ENCODE measurements at regions not wholly inside any gene's neighbourhood (a gene's known extent, or its start where the extent isn't known, plus 50 kb on each side); places are given as distances from the start of the nearest gene placed in this dataset.

DNA sequence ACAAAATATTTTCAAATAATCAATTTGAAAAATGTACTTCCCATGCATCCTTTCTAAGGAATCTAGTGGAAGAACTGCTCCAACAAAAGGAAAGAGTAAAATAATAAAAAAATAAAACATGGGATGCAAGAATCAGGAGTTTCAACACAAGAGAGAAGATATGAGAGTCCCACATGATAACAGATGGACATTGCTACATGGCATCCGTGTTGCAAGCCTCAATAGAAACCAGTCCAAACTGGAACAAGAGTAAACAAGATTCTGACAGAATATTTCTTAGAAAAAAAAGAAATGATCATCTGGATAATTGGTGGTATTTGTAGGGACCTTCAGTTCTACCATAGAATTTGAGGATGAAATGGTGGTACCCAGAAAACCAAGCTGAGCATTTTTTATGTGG lies 186.8 kb downstream of the FRK start:
- TF ChIP-seq, protein P1, sequence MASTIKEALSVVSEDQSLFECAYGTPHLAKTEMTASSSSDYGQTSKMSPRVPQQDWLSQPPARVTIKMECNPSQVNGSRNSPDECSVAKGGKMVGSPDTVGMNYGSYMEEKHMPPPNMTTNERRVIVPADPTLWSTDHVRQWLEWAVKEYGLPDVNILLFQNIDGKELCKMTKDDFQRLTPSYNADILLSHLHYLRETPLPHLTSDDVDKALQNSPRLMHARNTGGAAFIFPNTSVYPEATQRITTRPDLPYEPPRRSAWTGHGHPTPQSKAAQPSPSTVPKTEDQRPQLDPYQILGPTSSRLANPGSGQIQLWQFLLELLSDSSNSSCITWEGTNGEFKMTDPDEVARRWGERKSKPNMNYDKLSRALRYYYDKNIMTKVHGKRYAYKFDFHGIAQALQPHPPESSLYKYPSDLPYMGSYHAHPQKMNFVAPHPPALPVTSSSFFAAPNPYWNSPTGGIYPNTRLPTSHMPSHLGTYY (CRISPR knock-in tag; IDR thresholded peaks at IDR 0.05) = no peak
- no peak for TF ChIP-seq CREM (CRISPR knock-in tag; IDR thresholded peaks at IDR 0.05)
- no peak for TF ChIP-seq FOXJ3 (CRISPR knock-in tag; IDR thresholded peaks at IDR 0.05; ENCODE audit: borderline replicate concordance)
- TF ChIP-seq IRF2 (CRISPR knock-in tag; IDR thresholded peaks at IDR 0.05; ENCODE audit: borderline replicate concordance, low read depth) = no peak
- TF ChIP-seq RELA (CRISPR knock-in tag; IDR thresholded peaks at IDR 0.05; ENCODE audit: borderline replicate concordance) = no peak
- TF ChIP-seq, protein P2, sequence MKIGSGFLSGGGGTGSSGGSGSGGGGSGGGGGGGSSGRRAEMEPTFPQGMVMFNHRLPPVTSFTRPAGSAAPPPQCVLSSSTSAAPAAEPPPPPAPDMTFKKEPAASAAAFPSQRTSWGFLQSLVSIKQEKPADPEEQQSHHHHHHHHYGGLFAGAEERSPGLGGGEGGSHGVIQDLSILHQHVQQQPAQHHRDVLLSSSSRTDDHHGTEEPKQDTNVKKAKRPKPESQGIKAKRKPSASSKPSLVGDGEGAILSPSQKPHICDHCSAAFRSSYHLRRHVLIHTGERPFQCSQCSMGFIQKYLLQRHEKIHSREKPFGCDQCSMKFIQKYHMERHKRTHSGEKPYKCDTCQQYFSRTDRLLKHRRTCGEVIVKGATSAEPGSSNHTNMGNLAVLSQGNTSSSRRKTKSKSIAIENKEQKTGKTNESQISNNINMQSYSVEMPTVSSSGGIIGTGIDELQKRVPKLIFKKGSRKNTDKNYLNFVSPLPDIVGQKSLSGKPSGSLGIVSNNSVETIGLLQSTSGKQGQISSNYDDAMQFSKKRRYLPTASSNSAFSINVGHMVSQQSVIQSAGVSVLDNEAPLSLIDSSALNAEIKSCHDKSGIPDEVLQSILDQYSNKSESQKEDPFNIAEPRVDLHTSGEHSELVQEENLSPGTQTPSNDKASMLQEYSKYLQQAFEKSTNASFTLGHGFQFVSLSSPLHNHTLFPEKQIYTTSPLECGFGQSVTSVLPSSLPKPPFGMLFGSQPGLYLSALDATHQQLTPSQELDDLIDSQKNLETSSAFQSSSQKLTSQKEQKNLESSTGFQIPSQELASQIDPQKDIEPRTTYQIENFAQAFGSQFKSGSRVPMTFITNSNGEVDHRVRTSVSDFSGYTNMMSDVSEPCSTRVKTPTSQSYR (CRISPR knock-in tag; IDR thresholded peaks at IDR 0.05) = no peak
- TF ChIP-seq GTF2I (CRISPR knock-in tag; conservative IDR thresholded peaks at IDR 0.05) = no peak
- TF ChIP-seq, protein P3, sequence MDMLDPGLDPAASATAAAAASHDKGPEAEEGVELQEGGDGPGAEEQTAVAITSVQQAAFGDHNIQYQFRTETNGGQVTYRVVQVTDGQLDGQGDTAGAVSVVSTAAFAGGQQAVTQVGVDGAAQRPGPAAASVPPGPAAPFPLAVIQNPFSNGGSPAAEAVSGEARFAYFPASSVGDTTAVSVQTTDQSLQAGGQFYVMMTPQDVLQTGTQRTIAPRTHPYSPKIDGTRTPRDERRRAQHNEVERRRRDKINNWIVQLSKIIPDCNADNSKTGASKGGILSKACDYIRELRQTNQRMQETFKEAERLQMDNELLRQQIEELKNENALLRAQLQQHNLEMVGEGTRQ (CRISPR knock-in tag; IDR thresholded peaks at IDR 0.05) = no peak
- TF ChIP-seq ZBTB21 (CRISPR knock-in tag; IDR thresholded peaks at IDR 0.05; ENCODE audit: borderline replicate concordance) = no peak
- no peak for TF ChIP-seq NR1H2 (CRISPR knock-in tag; IDR thresholded peaks at IDR 0.05)
- no peak for TF ChIP-seq ZNF423 (CRISPR knock-in tag; IDR thresholded peaks at IDR 0.05)
- TF ChIP-seq, protein P4, sequence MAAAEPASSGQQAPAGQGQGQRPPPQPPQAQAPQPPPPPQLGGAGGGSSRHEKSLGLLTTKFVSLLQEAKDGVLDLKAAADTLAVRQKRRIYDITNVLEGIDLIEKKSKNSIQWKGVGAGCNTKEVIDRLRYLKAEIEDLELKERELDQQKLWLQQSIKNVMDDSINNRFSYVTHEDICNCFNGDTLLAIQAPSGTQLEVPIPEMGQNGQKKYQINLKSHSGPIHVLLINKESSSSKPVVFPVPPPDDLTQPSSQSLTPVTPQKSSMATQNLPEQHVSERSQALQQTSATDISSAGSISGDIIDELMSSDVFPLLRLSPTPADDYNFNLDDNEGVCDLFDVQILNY (CRISPR knock-in tag; IDR thresholded peaks at IDR 0.05) = no peak
- no peak overlapping the region for H3K4me3 Mint-ChIP-seq
- no peaks in the 10 kb centered on the region for H3K27me3 Mint-ChIP-seq (ENCODE audit: low read depth)
- ChIA-PET POLR2A (no interaction called here), CTCF (no interaction called here)
- no peak for ATAC-seq
- no peaks in the 10 kb centered on the region for H3K9me3 Mint-ChIP-seq
- no peak for DNase-seq (ENCODE audit: low spot score)
- H3K27ac Mint-ChIP-seq = no peak overlapping the region
- no peaks in the 10 kb centered on the region for H3K4me1 Mint-ChIP-seq
- no peaks in the 10 kb centered on the region for H3K36me3 Mint-ChIP-seq

DNA sequence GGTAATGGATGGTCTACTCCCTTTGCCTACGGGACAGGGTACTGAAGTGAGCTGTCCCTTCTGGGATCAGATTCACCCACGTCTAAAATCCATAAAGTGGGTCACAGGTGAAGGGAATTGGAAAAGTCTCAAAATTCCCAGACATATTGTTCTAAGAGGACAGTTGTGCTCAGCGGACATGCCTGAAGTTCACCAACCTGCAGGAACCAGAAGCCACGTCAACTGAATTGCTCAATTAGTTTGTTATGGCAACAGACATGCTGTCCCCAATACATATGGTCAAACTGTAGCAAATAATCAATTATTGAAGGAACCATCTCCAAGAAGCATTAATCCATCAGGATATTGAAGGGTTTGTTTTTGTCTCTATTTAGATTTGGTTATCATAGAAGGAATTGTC lies 190.2 kb downstream of the FRK start:
- ATAC-seq = no peak
- no peaks in the 10 kb centered on the region for H3K9me3 Mint-ChIP-seq
- CTCF ChIA-PET = interaction anchor here (1.4 kb wide), 1 partner anchor 32 kb away, joined by 5 read pairs; no protein-coding TSS in a partner anchor
- no peak for DNase-seq (ENCODE audit: low spot score)
- POLR2A ChIA-PET = no interaction called here
- H3K36me3 Mint-ChIP-seq = no peaks in the 10 kb centered on the region
- no peak overlapping the region for H3K27ac Mint-ChIP-seq
- H3K4me1 Mint-ChIP-seq = no peaks in the 10 kb centered on the region
- no peak overlapping the region for H3K4me3 Mint-ChIP-seq
- no peaks in the 10 kb centered on the region for H3K27me3 Mint-ChIP-seq (ENCODE audit: low read depth)
- TF ChIP-seq, protein P3 (CRISPR knock-in tag; IDR thresholded peaks at IDR 0.05) = no peak
- TF ChIP-seq, protein P5, sequence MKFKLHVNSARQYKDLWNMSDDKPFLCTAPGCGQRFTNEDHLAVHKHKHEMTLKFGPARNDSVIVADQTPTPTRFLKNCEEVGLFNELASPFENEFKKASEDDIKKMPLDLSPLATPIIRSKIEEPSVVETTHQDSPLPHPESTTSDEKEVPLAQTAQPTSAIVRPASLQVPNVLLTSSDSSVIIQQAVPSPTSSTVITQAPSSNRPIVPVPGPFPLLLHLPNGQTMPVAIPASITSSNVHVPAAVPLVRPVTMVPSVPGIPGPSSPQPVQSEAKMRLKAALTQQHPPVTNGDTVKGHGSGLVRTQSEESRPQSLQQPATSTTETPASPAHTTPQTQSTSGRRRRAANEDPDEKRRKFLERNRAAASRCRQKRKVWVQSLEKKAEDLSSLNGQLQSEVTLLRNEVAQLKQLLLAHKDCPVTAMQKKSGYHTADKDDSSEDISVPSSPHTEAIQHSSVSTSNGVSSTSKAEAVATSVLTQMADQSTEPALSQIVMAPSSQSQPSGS (CRISPR knock-in tag; IDR thresholded peaks at IDR 0.05; ENCODE audit: borderline replicate concordance, low read depth) = no peak
- no peak for TF ChIP-seq JUN (CRISPR knock-in tag; IDR thresholded peaks at IDR 0.05)
- TF ChIP-seq, protein P6, sequence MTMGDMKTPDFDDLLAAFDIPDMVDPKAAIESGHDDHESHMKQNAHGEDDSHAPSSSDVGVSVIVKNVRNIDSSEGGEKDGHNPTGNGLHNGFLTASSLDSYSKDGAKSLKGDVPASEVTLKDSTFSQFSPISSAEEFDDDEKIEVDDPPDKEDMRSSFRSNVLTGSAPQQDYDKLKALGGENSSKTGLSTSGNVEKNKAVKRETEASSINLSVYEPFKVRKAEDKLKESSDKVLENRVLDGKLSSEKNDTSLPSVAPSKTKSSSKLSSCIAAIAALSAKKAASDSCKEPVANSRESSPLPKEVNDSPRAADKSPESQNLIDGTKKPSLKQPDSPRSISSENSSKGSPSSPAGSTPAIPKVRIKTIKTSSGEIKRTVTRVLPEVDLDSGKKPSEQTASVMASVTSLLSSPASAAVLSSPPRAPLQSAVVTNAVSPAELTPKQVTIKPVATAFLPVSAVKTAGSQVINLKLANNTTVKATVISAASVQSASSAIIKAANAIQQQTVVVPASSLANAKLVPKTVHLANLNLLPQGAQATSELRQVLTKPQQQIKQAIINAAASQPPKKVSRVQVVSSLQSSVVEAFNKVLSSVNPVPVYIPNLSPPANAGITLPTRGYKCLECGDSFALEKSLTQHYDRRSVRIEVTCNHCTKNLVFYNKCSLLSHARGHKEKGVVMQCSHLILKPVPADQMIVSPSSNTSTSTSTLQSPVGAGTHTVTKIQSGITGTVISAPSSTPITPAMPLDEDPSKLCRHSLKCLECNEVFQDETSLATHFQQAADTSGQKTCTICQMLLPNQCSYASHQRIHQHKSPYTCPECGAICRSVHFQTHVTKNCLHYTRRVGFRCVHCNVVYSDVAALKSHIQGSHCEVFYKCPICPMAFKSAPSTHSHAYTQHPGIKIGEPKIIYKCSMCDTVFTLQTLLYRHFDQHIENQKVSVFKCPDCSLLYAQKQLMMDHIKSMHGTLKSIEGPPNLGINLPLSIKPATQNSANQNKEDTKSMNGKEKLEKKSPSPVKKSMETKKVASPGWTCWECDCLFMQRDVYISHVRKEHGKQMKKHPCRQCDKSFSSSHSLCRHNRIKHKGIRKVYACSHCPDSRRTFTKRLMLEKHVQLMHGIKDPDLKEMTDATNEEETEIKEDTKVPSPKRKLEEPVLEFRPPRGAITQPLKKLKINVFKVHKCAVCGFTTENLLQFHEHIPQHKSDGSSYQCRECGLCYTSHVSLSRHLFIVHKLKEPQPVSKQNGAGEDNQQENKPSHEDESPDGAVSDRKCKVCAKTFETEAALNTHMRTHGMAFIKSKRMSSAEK (CRISPR knock-in tag; IDR thresholded peaks at IDR 0.05; ENCODE audit: borderline replicate concordance) = no peak
- no peak for TF ChIP-seq MXD4 (CRISPR knock-in tag; IDR thresholded peaks at IDR 0.05; ENCODE audit: borderline replicate concordance)
- TF ChIP-seq ELF4 (CRISPR knock-in tag; IDR thresholded peaks at IDR 0.05; ENCODE audit: low read depth) = no peak
- TF ChIP-seq, protein P7, sequence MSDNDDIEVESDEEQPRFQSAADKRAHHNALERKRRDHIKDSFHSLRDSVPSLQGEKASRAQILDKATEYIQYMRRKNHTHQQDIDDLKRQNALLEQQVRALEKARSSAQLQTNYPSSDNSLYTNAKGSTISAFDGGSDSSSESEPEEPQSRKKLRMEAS (CRISPR knock-in tag; IDR thresholded peaks at IDR 0.05) = no peak
- TF ChIP-seq ZNF423 (CRISPR knock-in tag; IDR thresholded peaks at IDR 0.05) = no peak
- no peak for TF ChIP-seq NR1H2 (CRISPR knock-in tag; IDR thresholded peaks at IDR 0.05)
- TF ChIP-seq RELA (CRISPR knock-in tag; IDR thresholded peaks at IDR 0.05; ENCODE audit: borderline replicate concordance) = no peak
- no peak for TF ChIP-seq CREB1 (CRISPR knock-in tag; IDR thresholded peaks at IDR 0.05)
- no peak for TF ChIP-seq JAZF1 (CRISPR knock-in tag; IDR thresholded peaks at IDR 0.05)
- TF ChIP-seq GTF2I (CRISPR knock-in tag; conservative IDR thresholded peaks at IDR 0.05) = no peak
- TF ChIP-seq, protein P8, sequence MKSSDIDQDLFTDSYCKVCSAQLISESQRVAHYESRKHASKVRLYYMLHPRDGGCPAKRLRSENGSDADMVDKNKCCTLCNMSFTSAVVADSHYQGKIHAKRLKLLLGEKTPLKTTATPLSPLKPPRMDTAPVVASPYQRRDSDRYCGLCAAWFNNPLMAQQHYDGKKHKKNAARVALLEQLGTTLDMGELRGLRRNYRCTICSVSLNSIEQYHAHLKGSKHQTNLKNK (CRISPR knock-in tag; IDR thresholded peaks at IDR 0.05) = no peak
- TF ChIP-seq FOXP1 (CRISPR knock-in tag; IDR thresholded peaks at IDR 0.05; ENCODE audit: borderline replicate concordance) = no peak
